Heart left ventricle (tissue), 13 donors: ENCODE measurements at regions not wholly inside any gene's neighbourhood (a gene's known extent, or its start where the extent isn't known, plus 50 kb on each side); places are given as distances from the start of the nearest gene placed in this dataset.

Source experiments
- POLR2A ChIP-seq, 2 donors: fragments of 450-650 bp; IDR thresholded peaks; one replicate each; pipeline ENCODE4 v1.6.1; 2017; ENCODE audit warnings: antibody characterized with exemption in 2 of 2, mild to moderate bottlenecking in 2 of 2, moderate library complexity in 2 of 2
- TF ChIP-seq, protein P1 (sequence below), 12 donors: fragments of 200-600 bp; sonication (generic) in 4 of 12; IDR thresholded peaks; one replicate each; pipeline versions ENCODE4 v1.5.0 to v1.8.0; 2018 to 2022; ENCODE audit warnings: antibody characterized with exemption in 12 of 12, mild to moderate bottlenecking in 5 of 12
- donor health status: ischemic (EF 13 %, LVEDD 7.1; RV severe dilation, severe dysfunction).
- donor health status: DM: no; HTN: yes; CAD: no.
- donor health status: DM: no; HTN: no; CAD: no.
- donor health status: ischemic (EF 25% LVEDD 6.9; RV normal size, moderate dysfunction).
- donor health status: ischemic (EF 25% LVEDD 5.7; RV mildly dilated, moderate dysfunction).
- donor health status: ischemic (EF 35%, LVEDD 5.7; RV mildly dilated, moderate dysfunction).
- donor health status: nonischemic (EF 11% LVEDD 7.7; RV severe dilation, severe dysfunction).
- donor health status: DM: yes; HTN: yes; CAD: no.
- donor health status: PGD.
- donor health status: ischemic (EF 29% LVEDD 5.4; RV normal size, mild dysfunction).
- donor health status: nonischemic (EF 23%, LVEDD 6.1; RV moderate dilation, normal function).

DNA sequence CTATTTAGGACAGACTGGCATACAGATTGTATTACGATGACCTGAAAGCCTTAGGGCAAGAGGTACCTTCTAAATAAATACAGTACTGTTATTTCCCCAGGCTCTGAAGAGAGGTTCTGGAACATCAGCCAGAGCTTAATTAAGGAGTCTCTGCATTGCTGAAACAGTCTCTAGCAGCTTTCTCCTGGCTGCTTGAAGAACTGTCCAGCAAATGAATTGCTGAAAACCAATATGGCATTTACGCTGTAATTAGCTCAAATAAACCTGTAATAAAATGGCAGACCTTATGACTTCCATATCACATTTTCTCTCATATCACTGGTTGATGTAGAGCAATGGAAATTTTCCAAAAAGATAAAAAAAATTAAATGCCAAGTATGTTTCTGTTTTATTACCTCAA is 636.3 kb downstream of the GABRG2 start:
- TF ChIP-seq POLR2A (IDR thresholded peaks at IDR 0.05): no peak
- TF ChIP-seq, protein P1, sequence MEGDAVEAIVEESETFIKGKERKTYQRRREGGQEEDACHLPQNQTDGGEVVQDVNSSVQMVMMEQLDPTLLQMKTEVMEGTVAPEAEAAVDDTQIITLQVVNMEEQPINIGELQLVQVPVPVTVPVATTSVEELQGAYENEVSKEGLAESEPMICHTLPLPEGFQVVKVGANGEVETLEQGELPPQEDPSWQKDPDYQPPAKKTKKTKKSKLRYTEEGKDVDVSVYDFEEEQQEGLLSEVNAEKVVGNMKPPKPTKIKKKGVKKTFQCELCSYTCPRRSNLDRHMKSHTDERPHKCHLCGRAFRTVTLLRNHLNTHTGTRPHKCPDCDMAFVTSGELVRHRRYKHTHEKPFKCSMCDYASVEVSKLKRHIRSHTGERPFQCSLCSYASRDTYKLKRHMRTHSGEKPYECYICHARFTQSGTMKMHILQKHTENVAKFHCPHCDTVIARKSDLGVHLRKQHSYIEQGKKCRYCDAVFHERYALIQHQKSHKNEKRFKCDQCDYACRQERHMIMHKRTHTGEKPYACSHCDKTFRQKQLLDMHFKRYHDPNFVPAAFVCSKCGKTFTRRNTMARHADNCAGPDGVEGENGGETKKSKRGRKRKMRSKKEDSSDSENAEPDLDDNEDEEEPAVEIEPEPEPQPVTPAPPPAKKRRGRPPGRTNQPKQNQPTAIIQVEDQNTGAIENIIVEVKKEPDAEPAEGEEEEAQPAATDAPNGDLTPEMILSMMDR (IDR thresholded peaks at IDR 0.05): no peak
